ENCODE measurements at regions not wholly inside any gene's neighbourhood (a gene's known extent, or its start where the extent isn't known, plus 50 kb on each side); places are given as distances from the start of the nearest gene placed in this dataset.

DNA sequence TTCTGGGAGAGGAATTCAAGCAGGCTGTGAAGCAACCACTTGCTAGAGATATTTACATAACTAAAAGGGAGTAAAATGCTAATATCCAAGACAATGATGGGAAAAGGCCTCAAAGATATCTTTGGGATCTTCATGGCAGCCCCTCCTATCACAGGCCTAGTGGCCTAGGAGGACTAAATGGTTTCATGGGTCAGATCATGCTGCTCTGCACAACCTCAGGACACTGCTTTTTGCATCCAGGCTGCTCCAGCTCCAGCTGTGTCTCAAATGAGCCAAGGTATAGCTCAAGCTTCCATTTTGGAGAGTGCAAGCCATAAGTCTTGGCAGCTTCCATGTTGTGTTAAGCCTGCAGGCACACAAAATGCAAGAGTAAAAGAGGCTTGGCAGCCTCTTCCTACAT lies 195.6 kb upstream of the SSTR1 start:
- Histone ChIP-seq H3K9me3 (ENCODE audit: control insufficient read depth in 1 of 2, low read length in 2 of 2) (peaks cover 0 to 10% of the 10 kb centered on the region in 2 donors), H3K4me3 (ENCODE audit: low read length in 2 of 2) (no peak overlapping the region), H3K36me3 (ENCODE audit: insufficient read depth, low read length) (no peaks in the 10 kb centered on the region), H3K27me3 (ENCODE audit: insufficient read depth, low read length) (no peaks in the 10 kb centered on the region), H3K4me1 (ENCODE audit: insufficient read depth, low read length) (no peaks in the 10 kb centered on the region), H3K27ac (ENCODE audit: low read depth, low read length) (no peak overlapping the region)
- Mint-ChIP-seq H3K4me1 (peaks cover 0 to 4% (median 0%) of the 10 kb centered on the region in 4 donors), H3K36me3 (peaks cover 0 to 9% of the 10 kb centered on the region in 2 donors), H3K27me3 (no peaks in the 10 kb centered on the region), H3K27ac (no peak overlapping the region), H3K9me3 (peaks cover 0 to 41% (median 25%) of the 10 kb centered on the region in 8 donors), H3K4me3 (no peak overlapping the region)
- POLR2A ChIA-PET (ENCODE audit: partially characterized antibody), result no interaction called here
- intact Hi-C loops (cut with micrococcal nuclease), result no loop called here
- DNase-seq, result no peak
- CTCF ChIA-PET (ENCODE audit: partially characterized antibody), result no interaction called here

DNA sequence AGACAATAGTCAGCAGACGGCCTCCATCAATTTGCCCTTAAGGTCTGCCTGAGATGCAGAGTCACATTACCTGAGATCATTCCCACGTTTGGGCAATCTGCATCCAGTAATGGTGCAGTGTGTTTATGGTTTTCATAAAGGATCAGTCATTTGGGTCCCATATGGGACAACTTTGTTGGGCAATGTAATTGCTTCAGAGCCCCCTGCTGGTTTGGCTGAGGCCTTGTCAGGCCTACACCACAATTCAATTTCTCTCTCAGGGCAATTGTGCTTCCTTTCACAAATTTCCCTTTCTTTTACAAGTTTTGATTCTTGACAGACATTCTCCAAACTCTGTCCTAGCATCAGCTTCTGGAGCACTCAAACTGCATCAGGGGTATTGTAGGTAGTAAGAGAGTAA lies 191.2 kb upstream of the SSTR1 start:
- Mint-ChIP-seq H3K27ac (no peak overlapping the region), H3K4me1 (peaks cover 0 to 2% (median under 1%) of the 10 kb centered on the region in 4 donors), H3K9me3 (peaks cover 0 to 25% (median 15%) of the 10 kb centered on the region in 8 donors), H3K4me3 (no peak overlapping the region), H3K36me3 (peaks cover 0 to 5% of the 10 kb centered on the region in 2 donors), H3K27me3 (no peaks in the 10 kb centered on the region)
- peaks cover 0 to 10% of the 10 kb centered on the region in 2 donors for H3K9me3 ChIP-seq (ENCODE audit: control insufficient read depth in 1 of 2, low read length in 2 of 2)
- no peak overlapping the region for H3K27ac ChIP-seq (ENCODE audit: low read depth, low read length)
- H3K4me1 ChIP-seq (ENCODE audit: insufficient read depth, low read length), result no peaks in the 10 kb centered on the region
- ChIA-PET CTCF (ENCODE audit: partially characterized antibody) (no interaction called here), POLR2A (ENCODE audit: partially characterized antibody) (interaction anchor here (0.6 kb wide), 1 partner anchor 57 kb away, joined by 3 read pairs; no protein-coding TSS in a partner anchor)
- H3K27me3 ChIP-seq (ENCODE audit: insufficient read depth, low read length), result no peaks in the 10 kb centered on the region
- DNase-seq, result no peak
- intact Hi-C loops (cut with micrococcal nuclease), result no loop called here
- H3K4me3 ChIP-seq (ENCODE audit: low read length in 2 of 2), result no peak overlapping the region
- H3K36me3 ChIP-seq (ENCODE audit: insufficient read depth, low read length), result no peaks in the 10 kb centered on the region

DNA sequence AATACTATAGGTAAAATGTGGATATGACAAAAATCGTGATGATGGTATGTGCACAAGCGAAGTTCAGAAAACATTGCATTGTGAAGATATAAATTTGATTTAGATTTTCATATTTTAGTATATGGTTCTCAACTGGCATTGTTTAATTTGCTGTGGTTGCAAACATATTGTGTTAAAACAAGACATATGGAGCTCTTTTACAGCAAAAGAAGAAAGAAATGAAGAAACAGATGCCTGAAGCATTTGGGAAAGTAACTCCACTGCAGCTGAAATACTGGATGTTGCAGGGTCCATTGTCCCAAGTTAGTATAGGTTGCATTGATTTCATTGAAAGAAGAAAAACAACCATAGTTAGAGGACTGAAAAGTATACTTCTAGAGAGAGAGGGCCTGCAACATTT lies 185.8 kb upstream of the SSTR1 start:
- Histone ChIP-seq H3K36me3 (ENCODE audit: insufficient read depth, low read length) (no peaks in the 10 kb centered on the region), H3K27me3 (ENCODE audit: insufficient read depth, low read length) (no peaks in the 10 kb centered on the region), H3K9me3 (ENCODE audit: control insufficient read depth in 1 of 2, low read length in 2 of 2) (no peaks in the 10 kb centered on the region), H3K27ac (ENCODE audit: low read depth, low read length) (no peak overlapping the region), H3K4me3 (ENCODE audit: low read length in 2 of 2) (no peak overlapping the region), H3K4me1 (ENCODE audit: insufficient read depth, low read length) (no peaks in the 10 kb centered on the region)
- Mint-ChIP-seq H3K4me3 (no peak overlapping the region), H3K4me1 (peaks cover 0 to 3% (median under 1%) of the 10 kb centered on the region in 4 donors), H3K36me3 (peaks cover 0 to 8% of the 10 kb centered on the region in 2 donors), H3K9me3 (peaks cover 0 to 34% (median 23%) of the 10 kb centered on the region in 8 donors), H3K27ac (no peak overlapping the region), H3K27me3 (no peaks in the 10 kb centered on the region)
- ChIA-PET POLR2A (ENCODE audit: partially characterized antibody) (no interaction called here), CTCF (ENCODE audit: partially characterized antibody) (no interaction called here)
- intact Hi-C loops (cut with micrococcal nuclease), result no loop called here
- DNase-seq, result no peak

DNA sequence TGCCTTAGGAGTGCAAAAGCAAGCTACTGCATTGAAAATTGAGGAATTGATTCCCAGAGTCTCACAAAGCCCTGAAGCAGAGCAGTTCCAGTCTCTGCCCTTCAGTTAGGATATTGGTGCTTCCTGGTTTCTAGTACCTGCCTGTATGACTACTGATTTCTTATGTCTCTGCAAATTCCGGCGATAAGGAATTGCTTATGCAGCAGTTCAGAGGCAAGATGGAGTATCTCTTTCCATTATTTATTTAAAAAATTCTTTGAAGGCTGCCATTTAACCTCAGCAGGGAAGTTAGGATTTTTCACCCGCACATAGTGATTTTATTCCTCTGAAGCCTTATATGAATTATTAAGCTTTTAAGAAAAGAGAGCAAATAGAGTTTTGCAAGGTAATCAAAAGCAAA lies 184.9 kb upstream of the SSTR1 start:
- CTCF ChIA-PET (ENCODE audit: partially characterized antibody), result no interaction called here
- Histone ChIP-seq H3K36me3 (ENCODE audit: insufficient read depth, low read length) (no peaks in the 10 kb centered on the region), H3K4me1 (ENCODE audit: insufficient read depth, low read length) (no peaks in the 10 kb centered on the region), H3K9me3 (ENCODE audit: control insufficient read depth in 1 of 2, low read length in 2 of 2) (no peaks in the 10 kb centered on the region), H3K27ac (ENCODE audit: low read depth, low read length) (no peak overlapping the region), H3K4me3 (ENCODE audit: low read length in 2 of 2) (no peak overlapping the region), H3K27me3 (ENCODE audit: insufficient read depth, low read length) (no peaks in the 10 kb centered on the region)
- Mint-ChIP-seq H3K36me3 (peaks cover 0 to 8% of the 10 kb centered on the region in 2 donors), H3K4me1 (peaks cover 0 to 2% (median under 1%) of the 10 kb centered on the region in 4 donors), H3K4me3 (no peak overlapping the region), H3K27me3 (no peaks in the 10 kb centered on the region), H3K9me3 (peaks cover 0 to 34% (median 23%) of the 10 kb centered on the region in 8 donors), H3K27ac (no peak overlapping the region)
- POLR2A ChIA-PET (ENCODE audit: partially characterized antibody), result no interaction called here
- intact Hi-C loops (cut with micrococcal nuclease), result no loop called here
- DNase-seq, result no peak

DNA sequence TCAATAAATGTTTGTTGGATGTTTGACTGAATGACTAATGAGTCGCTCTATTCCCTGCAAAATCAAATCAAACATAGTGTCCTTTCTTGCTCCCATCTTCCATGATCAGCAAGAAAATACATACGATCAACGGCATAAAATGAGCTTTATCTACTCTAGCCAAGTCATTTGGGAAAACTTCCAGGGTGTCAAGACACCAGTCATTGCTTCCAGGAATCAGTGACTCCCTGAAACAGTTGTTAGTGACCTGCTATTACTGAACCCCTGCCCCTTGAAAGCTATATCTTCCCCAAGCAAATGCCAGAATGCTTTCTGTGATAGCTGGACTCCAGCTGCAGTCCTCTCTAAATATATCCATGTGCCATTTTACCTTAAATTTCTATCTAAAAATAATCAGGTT lies 169.5 kb upstream of the SSTR1 start:
- intact Hi-C loops (cut with micrococcal nuclease), result no loop called here
- H3K36me3 Mint-ChIP-seq, result no peaks in the 10 kb centered on the region
- peaks cover 14% of the 10 kb centered on the region for H3K4me1 ChIP-seq (ENCODE audit: insufficient read depth, low read length)
- no peak overlapping the region for H3K4me3 Mint-ChIP-seq
- H3K27ac ChIP-seq (ENCODE audit: low read depth, low read length), result no peak overlapping the region
- no peaks in the 10 kb centered on the region for H3K27me3 Mint-ChIP-seq
- no peak for DNase-seq
- no peaks in the 10 kb centered on the region for H3K36me3 ChIP-seq (ENCODE audit: insufficient read depth, low read length)
- no peaks in the 10 kb centered on the region for H3K27me3 ChIP-seq (ENCODE audit: insufficient read depth, low read length)
- no peaks in the 10 kb centered on the region for H3K9me3 ChIP-seq (ENCODE audit: control insufficient read depth in 1 of 2, low read length in 2 of 2)
- H3K4me1 Mint-ChIP-seq, result peaks cover 9 to 15% (median 12%) of the 10 kb centered on the region in 4 donors
- H3K27ac Mint-ChIP-seq, result no peak overlapping the region
- H3K9me3 Mint-ChIP-seq, result peaks cover 0 to 5% (median 0%) of the 10 kb centered on the region in 8 donors
- CTCF ChIA-PET (ENCODE audit: partially characterized antibody), result interaction anchor here (0.9 kb wide), 1 partner anchor 9 kb away, joined by 3 read pairs; no protein-coding TSS in a partner anchor
- POLR2A ChIA-PET (ENCODE audit: partially characterized antibody), result no interaction called here
- H3K4me3 ChIP-seq (ENCODE audit: low read length in 2 of 2), result no peak overlapping the region

DNA sequence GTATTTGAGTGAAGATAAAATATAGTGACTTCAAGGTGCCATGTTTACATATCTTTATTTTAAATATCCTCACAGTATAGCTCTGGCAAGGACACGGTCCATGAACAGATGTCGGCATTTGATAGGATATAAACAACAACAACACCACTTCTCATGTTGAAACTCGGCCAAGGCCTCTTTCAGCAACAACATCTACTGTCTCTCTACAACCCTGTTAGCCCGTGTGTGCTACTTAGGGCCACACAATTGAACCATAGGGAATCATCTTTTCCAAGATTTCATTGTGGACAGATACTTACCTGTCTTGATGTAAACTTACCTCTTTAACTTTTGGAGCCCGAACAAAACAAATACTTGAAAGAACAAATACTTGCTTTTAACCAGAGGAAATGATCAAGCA lies 168.7 kb upstream of the SSTR1 start:
- CTCF ChIA-PET (ENCODE audit: partially characterized antibody), result no interaction called here
- Mint-ChIP-seq H3K27me3 (no peaks in the 10 kb centered on the region), H3K9me3 (peaks cover 0 to 4% (median 0%) of the 10 kb centered on the region in 8 donors), H3K4me1 (peaks cover 8 to 14% (median 11%) of the 10 kb centered on the region in 4 donors), H3K27ac (no peak overlapping the region), H3K4me3 (no peak overlapping the region), H3K36me3 (no peaks in the 10 kb centered on the region)
- Histone ChIP-seq H3K9me3 (ENCODE audit: control insufficient read depth in 1 of 2, low read length in 2 of 2) (no peaks in the 10 kb centered on the region), H3K27ac (ENCODE audit: low read depth, low read length) (no peak overlapping the region), H3K36me3 (ENCODE audit: insufficient read depth, low read length) (no peaks in the 10 kb centered on the region), H3K4me3 (ENCODE audit: low read length in 2 of 2) (no peak overlapping the region), H3K4me1 (ENCODE audit: insufficient read depth, low read length) (peaks cover 14% of the 10 kb centered on the region), H3K27me3 (ENCODE audit: insufficient read depth, low read length) (no peaks in the 10 kb centered on the region)
- intact Hi-C loops (cut with micrococcal nuclease), result no loop called here
- POLR2A ChIA-PET (ENCODE audit: partially characterized antibody), result no interaction called here
- no peak for DNase-seq

DNA sequence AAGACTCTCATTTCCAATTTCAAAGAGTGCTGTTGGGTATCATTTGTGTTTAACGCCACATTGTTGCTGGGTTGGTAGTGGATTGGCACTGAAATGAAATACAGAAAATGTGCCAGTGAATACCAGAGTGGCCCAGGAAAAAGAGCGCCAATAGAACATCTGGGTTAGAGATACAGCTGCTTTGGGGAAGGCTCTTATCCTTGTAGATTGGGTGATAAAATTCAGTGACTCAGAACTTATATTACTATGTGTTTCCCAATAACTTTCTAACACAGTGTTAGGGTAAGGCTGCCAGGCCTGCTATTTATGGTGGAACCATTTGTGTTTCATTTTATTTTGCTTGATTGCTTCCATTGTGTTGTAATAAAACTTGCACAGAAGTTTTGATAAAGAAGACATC lies 168.2 kb upstream of the SSTR1 start:
- Histone ChIP-seq H3K27me3 (ENCODE audit: insufficient read depth, low read length) (no peaks in the 10 kb centered on the region), H3K9me3 (ENCODE audit: control insufficient read depth in 1 of 2, low read length in 2 of 2) (no peaks in the 10 kb centered on the region), H3K4me3 (ENCODE audit: low read length in 2 of 2) (no peak overlapping the region), H3K4me1 (ENCODE audit: insufficient read depth, low read length) (peaks cover 10% of the 10 kb centered on the region), H3K27ac (ENCODE audit: low read depth, low read length) (no peak overlapping the region), H3K36me3 (ENCODE audit: insufficient read depth, low read length) (no peaks in the 10 kb centered on the region)
- intact Hi-C loops (cut with micrococcal nuclease), result no loop called here
- POLR2A ChIA-PET (ENCODE audit: partially characterized antibody), result no interaction called here
- Mint-ChIP-seq H3K27me3 (no peaks in the 10 kb centered on the region), H3K4me1 (peaks cover 6 to 10% (median 9%) of the 10 kb centered on the region in 4 donors), H3K36me3 (no peaks in the 10 kb centered on the region), H3K9me3 (peaks cover 0 to 1% (median 0%) of the 10 kb centered on the region in 8 donors), H3K4me3 (no peak overlapping the region), H3K27ac (no peak overlapping the region)
- CTCF ChIA-PET (ENCODE audit: partially characterized antibody), result no interaction called here
- no peak for DNase-seq

DNA sequence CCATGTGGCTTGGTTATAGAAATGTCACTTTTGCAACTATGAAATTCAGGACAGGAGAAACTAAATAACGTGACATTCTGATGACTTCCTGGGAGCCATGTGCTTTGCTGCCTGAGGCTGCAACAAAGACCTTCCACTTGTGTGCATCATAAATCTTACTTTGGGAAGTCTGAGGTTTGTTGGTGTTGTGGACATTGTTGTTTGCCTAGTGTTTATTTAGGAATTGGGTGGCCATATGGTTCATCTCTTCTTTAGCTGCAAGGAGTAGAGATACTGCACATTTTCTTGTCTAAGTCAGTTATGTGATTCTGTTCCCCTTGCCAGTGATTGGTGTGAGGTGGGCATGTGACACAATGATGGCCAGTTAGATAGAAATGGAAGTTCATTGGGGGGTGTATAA lies 167.3 kb upstream of the SSTR1 start:
- ChIA-PET POLR2A (ENCODE audit: partially characterized antibody) (no interaction called here), CTCF (ENCODE audit: partially characterized antibody) (no interaction called here)
- Mint-ChIP-seq H3K4me3 (no peak overlapping the region), H3K27ac (no peak overlapping the region), H3K4me1 (peaks cover 0 to 2% (median 0%) of the 10 kb centered on the region in 4 donors), H3K36me3 (no peaks in the 10 kb centered on the region), H3K9me3 (peaks cover 0 to 1% (median 0%) of the 10 kb centered on the region in 8 donors), H3K27me3 (no peaks in the 10 kb centered on the region)
- H3K27ac ChIP-seq (ENCODE audit: low read depth, low read length), result no peak overlapping the region
- intact Hi-C loops (cut with micrococcal nuclease), result no loop called here
- no peak overlapping the region for H3K4me3 ChIP-seq (ENCODE audit: low read length in 2 of 2)
- no peaks in the 10 kb centered on the region for H3K27me3 ChIP-seq (ENCODE audit: insufficient read depth, low read length)
- H3K36me3 ChIP-seq (ENCODE audit: insufficient read depth, low read length), result no peaks in the 10 kb centered on the region
- no peak for DNase-seq
- H3K4me1 ChIP-seq (ENCODE audit: insufficient read depth, low read length), result peaks cover 1% of the 10 kb centered on the region
- no peaks in the 10 kb centered on the region for H3K9me3 ChIP-seq (ENCODE audit: control insufficient read depth in 1 of 2, low read length in 2 of 2)

All from CD4-positive, alpha-beta memory T cell (primary cell).